Astrocyte of the spinal cord (primary cell): ENCODE measurements at regions not wholly inside any gene's neighbourhood (a gene's known extent, or its start where the extent isn't known, plus 50 kb on each side); places are given as distances from the start of the nearest gene placed in this dataset.

ENCODE experiments used
- DNase-seq: peaks from one replicate; pipeline ENCODE4 v3.0.0; 2011; ENCODE audit warnings: low read depth, low spot score
- H3K4me3 ChIP-seq: 2 replicates; pipeline ENCODE4 v1.5.1; 2011; ENCODE audit warnings: low read depth, mild to moderate bottlenecking, low read length, moderate library complexity
- in situ Hi-C: cut with HindIII; loops from 2 replicates; pipeline ENCODE4 v1.10.0; 2017; ENCODE audit warnings: low sequenced_read_pairs
- TF ChIP-seq, protein P1 (sequence below): IDR thresholded peaks from 2 replicates; pipeline ENCODE4 v1.5.1; 2012; ENCODE audit warnings: low read depth, mild to moderate bottlenecking, low read length, inconsistent platforms

DNA sequence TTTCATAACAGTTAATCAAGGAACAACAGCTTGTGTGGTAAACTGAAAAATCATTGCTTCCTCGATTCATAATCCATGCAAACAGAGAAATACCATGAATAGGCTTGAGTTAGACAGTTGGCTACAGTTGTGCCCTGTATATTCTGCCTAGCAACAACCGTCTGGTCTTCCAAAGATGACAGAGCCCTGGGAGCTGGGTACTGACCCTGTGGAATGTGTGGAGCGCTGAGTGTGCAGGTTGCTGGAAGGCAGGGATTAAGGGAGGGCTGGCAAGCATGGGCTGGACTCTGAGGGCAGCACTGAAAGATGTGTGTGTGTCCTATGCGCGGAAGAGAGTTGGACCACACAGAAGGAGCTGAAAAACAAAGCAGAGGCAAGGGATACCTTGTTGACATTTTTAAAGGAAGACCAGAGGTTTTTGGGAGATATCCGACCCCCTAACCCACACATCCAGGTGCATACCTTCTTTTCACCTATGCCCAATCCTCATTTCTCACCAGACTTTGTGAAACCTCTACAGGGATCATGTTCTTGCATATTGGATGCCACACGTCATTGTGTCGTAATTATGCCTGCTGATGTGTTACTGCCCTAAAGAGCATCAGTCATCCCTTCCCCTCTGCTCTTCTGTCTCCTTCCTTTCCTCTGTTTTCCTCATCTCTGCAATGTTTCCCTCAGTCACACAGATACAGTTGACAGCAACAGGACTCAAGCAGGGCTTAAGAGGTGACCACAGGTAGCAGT, 58.2 kb upstream of the VGLL2 start:
- no peak overlapping the region for H3K4me3 ChIP-seq
- in situ Hi-C loops = no loop called here
- no peak for DNase-seq
- TF ChIP-seq, protein P1, sequence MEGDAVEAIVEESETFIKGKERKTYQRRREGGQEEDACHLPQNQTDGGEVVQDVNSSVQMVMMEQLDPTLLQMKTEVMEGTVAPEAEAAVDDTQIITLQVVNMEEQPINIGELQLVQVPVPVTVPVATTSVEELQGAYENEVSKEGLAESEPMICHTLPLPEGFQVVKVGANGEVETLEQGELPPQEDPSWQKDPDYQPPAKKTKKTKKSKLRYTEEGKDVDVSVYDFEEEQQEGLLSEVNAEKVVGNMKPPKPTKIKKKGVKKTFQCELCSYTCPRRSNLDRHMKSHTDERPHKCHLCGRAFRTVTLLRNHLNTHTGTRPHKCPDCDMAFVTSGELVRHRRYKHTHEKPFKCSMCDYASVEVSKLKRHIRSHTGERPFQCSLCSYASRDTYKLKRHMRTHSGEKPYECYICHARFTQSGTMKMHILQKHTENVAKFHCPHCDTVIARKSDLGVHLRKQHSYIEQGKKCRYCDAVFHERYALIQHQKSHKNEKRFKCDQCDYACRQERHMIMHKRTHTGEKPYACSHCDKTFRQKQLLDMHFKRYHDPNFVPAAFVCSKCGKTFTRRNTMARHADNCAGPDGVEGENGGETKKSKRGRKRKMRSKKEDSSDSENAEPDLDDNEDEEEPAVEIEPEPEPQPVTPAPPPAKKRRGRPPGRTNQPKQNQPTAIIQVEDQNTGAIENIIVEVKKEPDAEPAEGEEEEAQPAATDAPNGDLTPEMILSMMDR = no peak

GRCh38 chr6:117210279-117210678, 55.1 kb upstream of the VGLL2 start:
- TF ChIP-seq, protein P1 = no peak
- H3K4me3 ChIP-seq = no peak overlapping the region
- DNase-seq = no peak
- in situ Hi-C loops = no loop called here

DNA sequence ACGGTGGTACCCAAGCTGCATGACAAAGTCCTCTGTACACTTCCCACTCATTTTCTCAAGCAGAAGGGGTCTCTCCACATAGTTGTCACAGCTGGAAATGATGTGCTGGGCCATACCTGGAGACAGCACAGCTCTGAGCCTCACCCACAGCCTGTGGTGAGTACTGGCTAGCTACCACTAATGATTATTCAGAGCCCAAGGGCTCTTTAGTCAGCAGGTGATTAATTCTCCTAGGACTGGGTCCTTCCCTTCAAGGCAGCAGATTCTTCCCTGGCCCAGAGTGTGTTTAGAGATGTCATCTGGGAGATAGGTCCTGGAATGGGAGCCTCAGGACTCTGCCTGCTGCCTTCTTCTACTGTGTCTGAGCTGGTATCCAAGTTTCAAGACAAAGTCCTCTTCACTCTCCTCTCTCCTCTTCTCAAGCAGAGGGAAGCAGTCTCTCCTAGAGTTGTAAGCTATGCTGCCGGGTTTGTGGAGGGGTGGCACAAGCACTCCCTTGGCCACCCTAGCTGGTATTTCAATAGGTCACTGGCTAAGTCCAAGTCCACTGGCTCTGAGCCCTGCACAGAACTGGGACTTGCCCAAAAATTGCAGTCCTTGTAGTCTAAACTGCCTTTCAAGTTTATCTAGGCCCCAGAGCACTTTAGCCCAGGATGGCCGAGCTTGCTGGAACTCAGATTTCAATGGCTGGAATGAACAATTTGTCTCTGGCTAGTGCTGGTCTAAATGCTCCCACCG, 49.8 kb upstream of the VGLL2 start:
- in situ Hi-C loops = no loop called here
- TF ChIP-seq, protein P1 = no peak
- no peak overlapping the region for H3K4me3 ChIP-seq
- no peak for DNase-seq
